Stimulated activated CD4-positive, alpha-beta T cell treated with anti-CD3 and anti-CD28 coated beads, Interleukin-1b, Interleukin-23, amount 100 ng/mL, for 48 hours (primary cell): ENCODE measurements at regions not wholly inside any gene's neighbourhood (a gene's known extent, or its start where the extent isn't known, plus 50 kb on each side); places are given as distances from the start of the nearest gene placed in this dataset.

Experiments
- DNase-seq: peaks from one replicate; pipeline ENCODE4 v3.0.0-alpha.2; 2020

GRCh38 chr22:44611880-44612496, 90.0 kb upstream of the PRR5 start:
- no peak for DNase-seq

- DNase-seq, result no peak
These were observed 91.9 kb upstream of the PRR5 start for GRCh38 chr22:44610071-44610470.

- no peak for DNase-seq
These were observed 92.5 kb upstream of the PRR5 start for GRCh38 chr22:44609400-44609988.

- no peak for DNase-seq
These were observed 93.2 kb upstream of the PRR5 start for GRCh38 chr22:44608597-44609399.

GRCh38 chr22:44606126-44606525, 95.9 kb upstream of the PRR5 start:
- DNase-seq, result no peak

GRCh38 chr22:44605486-44605885, 96.5 kb upstream of the PRR5 start:
- DNase-seq, result no peak

- DNase-seq, result no peak
These were observed 97.0 kb upstream of the PRR5 start for GRCh38 chr22:44604991-44605390.

- DNase-seq, result no peak
These were observed 97.5 kb upstream of the PRR5 start for GRCh38 chr22:44604455-44604854.

GRCh38 chr22:44603767-44604166, 98.2 kb upstream of the PRR5 start:
- no peak for DNase-seq

GRCh38 chr22:44601725-44602124, 100.3 kb upstream of the PRR5 start:
- no peak for DNase-seq

- DNase-seq, result no peak
These were observed 100.8 kb upstream of the PRR5 start for GRCh38 chr22:44601189-44601588.

- DNase-seq, result no peak
These were observed 101.7 kb upstream of the PRR5 start for GRCh38 chr22:44600207-44600785.

GRCh38 chr22:44599500-44600140, 101.6 kb upstream of the RTL6 start:
- DNase-seq, result no peak

GRCh38 chr22:44599084-44599483, 101.1 kb upstream of the RTL6 start:
- DNase-seq, result no peak

GRCh38 chr22:44597616-44598015, 99.6 kb upstream of the RTL6 start:
- no peak for DNase-seq

GRCh38 chr22:44596396-44597125, 98.5 kb upstream of the RTL6 start:
- no peak for DNase-seq

- no peak for DNase-seq
These were observed 97.9 kb upstream of the RTL6 start for GRCh38 chr22:44595841-44596341.

- no peak for DNase-seq
These were observed 96.9 kb upstream of the RTL6 start for GRCh38 chr22:44594951-44595350.

- DNase-seq, result no peak
These were observed 94.8 kb upstream of the RTL6 start for GRCh38 chr22:44592824-44593148.

GRCh38 chr22:44592126-44592823, 94.2 kb upstream of the RTL6 start:
- no peak for DNase-seq

GRCh38 chr22:44591146-44591790, 93.2 kb upstream of the RTL6 start:
- no peak for DNase-seq
